GM19372 (cell line): ENCODE measurements at regions not wholly inside any gene's neighbourhood (a gene's known extent, or its start where the extent isn't known, plus 50 kb on each side); places are given as distances from the start of the nearest gene placed in this dataset.

Experiments used
- ATAC-seq: cut with Tn5 transposase; IDR thresholded peaks from one replicate; pipeline ENCODE4 v1.9.1; 2021; ENCODE audit warnings: mild to moderate bottlenecking, low read depth, moderate library complexity; ENCODE audit not compliant: unreplicated experiment

GRCh38 chr20:61117725-61118124 is 134.3 kb upstream of the CDH4 start:
- ATAC-seq: no peak

- ATAC-seq: no peak
Observed at GRCh38 chr20:61118429-61119224, 133.4 kb upstream of the CDH4 start.

GRCh38 chr20:61119273-61119672 is 132.8 kb upstream of the CDH4 start:
- no peak for ATAC-seq

- no peak for ATAC-seq
Observed at GRCh38 chr20:61119794-61120410, 132.2 kb upstream of the CDH4 start.

GRCh38 chr20:61120595-61121515 is 131.2 kb upstream of the CDH4 start:
- no peak for ATAC-seq

- ATAC-seq: no peak
Observed at GRCh38 chr20:61121661-61122060, 130.4 kb upstream of the CDH4 start.

GRCh38 chr20:61123286-61123685 is 128.8 kb upstream of the CDH4 start:
- no peak for ATAC-seq

GRCh38 chr20:61123751-61124368 is 128.2 kb upstream of the CDH4 start:
- no peak for ATAC-seq

GRCh38 chr20:61125076-61125475 is 127.0 kb upstream of the CDH4 start:
- ATAC-seq: no peak

GRCh38 chr20:61125546-61126180 is 126.4 kb upstream of the CDH4 start:
- no peak for ATAC-seq

GRCh38 chr20:61126369-61127195 is 125.5 kb upstream of the CDH4 start:
- ATAC-seq: no peak

- ATAC-seq: no peak
Observed at GRCh38 chr20:61127311-61128039, 124.6 kb upstream of the CDH4 start.

- no peak for ATAC-seq
Observed at GRCh38 chr20:61128701-61129269, 123.3 kb upstream of the CDH4 start.

- ATAC-seq: no peak
Observed at GRCh38 chr20:61129311-61129710, 122.8 kb upstream of the CDH4 start.

GRCh38 chr20:61130156-61130555 is 121.9 kb upstream of the CDH4 start:
- ATAC-seq: no peak

GRCh38 chr20:61131944-61132343 is 120.1 kb upstream of the CDH4 start:
- ATAC-seq: no peak

GRCh38 chr20:61133611-61134010 is 118.5 kb upstream of the CDH4 start:
- ATAC-seq: no peak

- ATAC-seq: no peak
Observed at GRCh38 chr20:61134296-61135030, 117.6 kb upstream of the CDH4 start.
